ENCODE measurements at regions not wholly inside any gene's neighbourhood (a gene's known extent, or its start where the extent isn't known, plus 50 kb on each side); places are given as distances from the start of the nearest gene placed in this dataset.
A peak's percentile ranks its signal among the peaks of the same experiment; 100 is the strongest.

GRCh38 chr10:108141064-108141463, 976.6 kb upstream of the SORCS1 start:
- no peak overlapping the region for H3K9ac ChIP-seq (ENCODE audit: low read length in 5 of 5)
- H3K9me3 ChIP-seq (ENCODE audit: control insufficient read depth in 5 of 5, low read length in 5 of 5), result no peaks in the 10 kb centered on the region
- H3K36me3 ChIP-seq (ENCODE audit: control insufficient read depth in 5 of 5, insufficient read depth in 5 of 5, low read length in 5 of 5), result no peaks in the 10 kb centered on the region
- H3K27ac ChIP-seq (ENCODE audit: low read depth, low read length), result no peak overlapping the region
- no peaks in the 10 kb centered on the region for H3K4me1 ChIP-seq (ENCODE audit: control insufficient read depth in 5 of 5, insufficient read depth in 5 of 5, low read length in 5 of 5)
- H3K27me3 ChIP-seq (ENCODE audit: control insufficient read depth in 5 of 5, insufficient read depth in 4 of 5, low read length in 5 of 5), result no peaks in the 10 kb centered on the region
- H3K4me3 ChIP-seq (ENCODE audit: low read depth in 1 of 5, low read length in 5 of 5), result no peak overlapping the region

GRCh38 chr10:108132303-108132702, 967.8 kb upstream of the SORCS1 start:
- H3K27ac ChIP-seq (ENCODE audit: low read depth, low read length), result no peak overlapping the region
- H3K27me3 ChIP-seq (ENCODE audit: control insufficient read depth in 5 of 5, insufficient read depth in 4 of 5, low read length in 5 of 5), result no peaks in the 10 kb centered on the region
- no peak overlapping the region for H3K4me3 ChIP-seq (ENCODE audit: low read depth in 1 of 5, low read length in 5 of 5)
- H3K36me3 ChIP-seq (ENCODE audit: control insufficient read depth in 5 of 5, insufficient read depth in 5 of 5, low read length in 5 of 5), result no peaks in the 10 kb centered on the region
- H3K9me3 ChIP-seq (ENCODE audit: control insufficient read depth in 5 of 5, low read length in 5 of 5), result no peaks in the 10 kb centered on the region
- no peak overlapping the region for H3K9ac ChIP-seq (ENCODE audit: low read length in 5 of 5)
- H3K4me1 ChIP-seq (ENCODE audit: control insufficient read depth in 5 of 5, insufficient read depth in 5 of 5, low read length in 5 of 5), result no peaks in the 10 kb centered on the region

GRCh38 chr10:108130575-108130974, 966.1 kb upstream of the SORCS1 start:
- Histone ChIP-seq H3K4me3 (ENCODE audit: low read depth in 1 of 5, low read length in 5 of 5) (no peak overlapping the region), H3K27ac (ENCODE audit: low read depth, low read length) (no peak overlapping the region), H3K9ac (ENCODE audit: low read length in 5 of 5) (no peak overlapping the region), H3K27me3 (ENCODE audit: control insufficient read depth in 5 of 5, insufficient read depth in 4 of 5, low read length in 5 of 5) (no peaks in the 10 kb centered on the region), H3K4me1 (ENCODE audit: control insufficient read depth in 5 of 5, insufficient read depth in 5 of 5, low read length in 5 of 5) (no peaks in the 10 kb centered on the region), H3K36me3 (ENCODE audit: control insufficient read depth in 5 of 5, insufficient read depth in 5 of 5, low read length in 5 of 5) (no peaks in the 10 kb centered on the region), H3K9me3 (ENCODE audit: control insufficient read depth in 5 of 5, low read length in 5 of 5) (no peaks in the 10 kb centered on the region)

GRCh38 chr10:108112218-108112617, 947.7 kb upstream of the SORCS1 start:
- no peaks in the 10 kb centered on the region for H3K36me3 ChIP-seq (ENCODE audit: control insufficient read depth in 5 of 5, insufficient read depth in 5 of 5, low read length in 5 of 5)
- H3K27me3 ChIP-seq (ENCODE audit: control insufficient read depth in 5 of 5, insufficient read depth in 4 of 5, low read length in 5 of 5), result no peaks in the 10 kb centered on the region
- H3K27ac ChIP-seq (ENCODE audit: low read depth, low read length), result no peak overlapping the region
- no peaks in the 10 kb centered on the region for H3K4me1 ChIP-seq (ENCODE audit: control insufficient read depth in 5 of 5, insufficient read depth in 5 of 5, low read length in 5 of 5)
- H3K9ac ChIP-seq (ENCODE audit: low read length in 5 of 5), result no peak overlapping the region
- H3K4me3 ChIP-seq (ENCODE audit: low read depth in 1 of 5, low read length in 5 of 5), result no peak overlapping the region
- H3K9me3 ChIP-seq (ENCODE audit: control insufficient read depth in 5 of 5, low read length in 5 of 5), result no peaks in the 10 kb centered on the region

- Histone ChIP-seq H3K4me1 (ENCODE audit: control insufficient read depth in 5 of 5, insufficient read depth in 5 of 5, low read length in 5 of 5) (no peaks in the 10 kb centered on the region), H3K9ac (ENCODE audit: low read length in 5 of 5) (no peak overlapping the region), H3K27ac (ENCODE audit: low read depth, low read length) (no peak overlapping the region), H3K27me3 (ENCODE audit: control insufficient read depth in 5 of 5, insufficient read depth in 4 of 5, low read length in 5 of 5) (no peaks in the 10 kb centered on the region), H3K4me3 (ENCODE audit: low read depth in 1 of 5, low read length in 5 of 5) (no peak overlapping the region), H3K36me3 (ENCODE audit: control insufficient read depth in 5 of 5, insufficient read depth in 5 of 5, low read length in 5 of 5) (no peaks in the 10 kb centered on the region), H3K9me3 (ENCODE audit: control insufficient read depth in 5 of 5, low read length in 5 of 5) (no peaks in the 10 kb centered on the region)
Observed at GRCh38 chr10:108104551-108105156, 940.1 kb upstream of the SORCS1 start.

GRCh38 chr10:108097258-108097657, 932.8 kb upstream of the SORCS1 start:
- H3K27me3 ChIP-seq (ENCODE audit: control insufficient read depth in 5 of 5, insufficient read depth in 4 of 5, low read length in 5 of 5), result no peaks in the 10 kb centered on the region
- no peak overlapping the region for H3K4me3 ChIP-seq (ENCODE audit: low read depth in 1 of 5, low read length in 5 of 5)
- H3K4me1 ChIP-seq (ENCODE audit: control insufficient read depth in 5 of 5, insufficient read depth in 5 of 5, low read length in 5 of 5), result peaks cover 0 to 22% (median 10%) of the 10 kb centered on the region in 5 donors
- no peak overlapping the region for H3K27ac ChIP-seq (ENCODE audit: low read depth, low read length)
- H3K36me3 ChIP-seq (ENCODE audit: control insufficient read depth in 5 of 5, insufficient read depth in 5 of 5, low read length in 5 of 5), result no peaks in the 10 kb centered on the region
- H3K9me3 ChIP-seq (ENCODE audit: control insufficient read depth in 5 of 5, low read length in 5 of 5), result peaks cover 0 to 2% (median 0%) of the 10 kb centered on the region in 5 donors
- H3K9ac ChIP-seq (ENCODE audit: low read length in 5 of 5), result no peak overlapping the region

- Histone ChIP-seq H3K9me3 (ENCODE audit: control insufficient read depth in 5 of 5, low read length in 5 of 5) (peaks cover 0 to 6% (median 0%) of the 10 kb centered on the region in 5 donors), H3K27me3 (ENCODE audit: control insufficient read depth in 5 of 5, insufficient read depth in 4 of 5, low read length in 5 of 5) (no peaks in the 10 kb centered on the region), H3K4me1 (ENCODE audit: control insufficient read depth in 5 of 5, insufficient read depth in 5 of 5, low read length in 5 of 5) (peaks cover 0 to 22% (median 10%) of the 10 kb centered on the region in 5 donors), H3K36me3 (ENCODE audit: control insufficient read depth in 5 of 5, insufficient read depth in 5 of 5, low read length in 5 of 5) (no peaks in the 10 kb centered on the region), H3K9ac (ENCODE audit: low read length in 5 of 5) (peak overlapping the region in 1 of 5 donors; percentile 53), H3K27ac (ENCODE audit: low read depth, low read length) (peak overlapping the region; percentile 71), H3K4me3 (ENCODE audit: low read depth in 1 of 5, low read length in 5 of 5) (peak overlapping the region in 3 of 5 donors; percentile 10 to 58 (median 27))
Observed at GRCh38 chr10:108095932-108096925, 931.7 kb upstream of the SORCS1 start.

- Histone ChIP-seq H3K4me1 (ENCODE audit: control insufficient read depth in 5 of 5, insufficient read depth in 5 of 5, low read length in 5 of 5) (peaks cover 0 to 8% (median 0%) of the 10 kb centered on the region in 5 donors), H3K9me3 (ENCODE audit: control insufficient read depth in 5 of 5, low read length in 5 of 5) (peaks cover 0 to 6% (median 3%) of the 10 kb centered on the region in 5 donors), H3K27ac (ENCODE audit: low read depth, low read length) (no peak overlapping the region), H3K4me3 (ENCODE audit: low read depth in 1 of 5, low read length in 5 of 5) (no peak overlapping the region), H3K36me3 (ENCODE audit: control insufficient read depth in 5 of 5, insufficient read depth in 5 of 5, low read length in 5 of 5) (no peaks in the 10 kb centered on the region), H3K9ac (ENCODE audit: low read length in 5 of 5) (no peak overlapping the region), H3K27me3 (ENCODE audit: control insufficient read depth in 5 of 5, insufficient read depth in 4 of 5, low read length in 5 of 5) (no peaks in the 10 kb centered on the region)
Observed at GRCh38 chr10:108090476-108091215, 926.1 kb upstream of the SORCS1 start.

- Histone ChIP-seq H3K9ac (ENCODE audit: low read length in 5 of 5) (no peak overlapping the region), H3K27me3 (ENCODE audit: control insufficient read depth in 5 of 5, insufficient read depth in 4 of 5, low read length in 5 of 5) (no peaks in the 10 kb centered on the region), H3K4me3 (ENCODE audit: low read depth in 1 of 5, low read length in 5 of 5) (no peak overlapping the region), H3K27ac (ENCODE audit: low read depth, low read length) (no peak overlapping the region), H3K9me3 (ENCODE audit: control insufficient read depth in 5 of 5, low read length in 5 of 5) (peaks cover 0 to 3% (median under 1%) of the 10 kb centered on the region in 5 donors), H3K4me1 (ENCODE audit: control insufficient read depth in 5 of 5, insufficient read depth in 5 of 5, low read length in 5 of 5) (peaks cover 0 to 9% (median 0%) of the 10 kb centered on the region in 5 donors), H3K36me3 (ENCODE audit: control insufficient read depth in 5 of 5, insufficient read depth in 5 of 5, low read length in 5 of 5) (no peaks in the 10 kb centered on the region)
Observed at GRCh38 chr10:108086502-108086901, 922.0 kb upstream of the SORCS1 start.
